ENCODE measurements at regions not wholly inside any gene's neighbourhood (a gene's known extent, or its start where the extent isn't known, plus 50 kb on each side); places are given as distances from the start of the nearest gene placed in this dataset.

GRCh38 chr21:25220169-25220568, 387.1 kb downstream of the MRPL39 start:
- TF ChIP-seq EZH2phosphoT487 (IDR thresholded peaks at IDR 0.05; ENCODE audit: unreplicated experiment) (no peak), ETS1 (IDR thresholded peaks at IDR 0.05) (no peak), POLR2AphosphoS5 (IDR thresholded peaks at IDR 0.05; ENCODE audit: low read depth) (no peak), STAT1 (IDR thresholded peaks at IDR 0.05; ENCODE audit: unreplicated experiment) (no peak), EZH2 (IDR thresholded peaks at IDR 0.05; ENCODE audit: low read depth, unreplicated experiment) (no peak), ZNF114 (CRISPR knock-in tag; IDR thresholded peaks at IDR 0.05) (no peak)
- TF ChIP-seq, protein P1, sequence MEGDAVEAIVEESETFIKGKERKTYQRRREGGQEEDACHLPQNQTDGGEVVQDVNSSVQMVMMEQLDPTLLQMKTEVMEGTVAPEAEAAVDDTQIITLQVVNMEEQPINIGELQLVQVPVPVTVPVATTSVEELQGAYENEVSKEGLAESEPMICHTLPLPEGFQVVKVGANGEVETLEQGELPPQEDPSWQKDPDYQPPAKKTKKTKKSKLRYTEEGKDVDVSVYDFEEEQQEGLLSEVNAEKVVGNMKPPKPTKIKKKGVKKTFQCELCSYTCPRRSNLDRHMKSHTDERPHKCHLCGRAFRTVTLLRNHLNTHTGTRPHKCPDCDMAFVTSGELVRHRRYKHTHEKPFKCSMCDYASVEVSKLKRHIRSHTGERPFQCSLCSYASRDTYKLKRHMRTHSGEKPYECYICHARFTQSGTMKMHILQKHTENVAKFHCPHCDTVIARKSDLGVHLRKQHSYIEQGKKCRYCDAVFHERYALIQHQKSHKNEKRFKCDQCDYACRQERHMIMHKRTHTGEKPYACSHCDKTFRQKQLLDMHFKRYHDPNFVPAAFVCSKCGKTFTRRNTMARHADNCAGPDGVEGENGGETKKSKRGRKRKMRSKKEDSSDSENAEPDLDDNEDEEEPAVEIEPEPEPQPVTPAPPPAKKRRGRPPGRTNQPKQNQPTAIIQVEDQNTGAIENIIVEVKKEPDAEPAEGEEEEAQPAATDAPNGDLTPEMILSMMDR (conservative IDR thresholded peaks at IDR 0.05; ENCODE audit: low read depth in 2 of 2), result no peak
- TF ChIP-seq, protein P2, sequence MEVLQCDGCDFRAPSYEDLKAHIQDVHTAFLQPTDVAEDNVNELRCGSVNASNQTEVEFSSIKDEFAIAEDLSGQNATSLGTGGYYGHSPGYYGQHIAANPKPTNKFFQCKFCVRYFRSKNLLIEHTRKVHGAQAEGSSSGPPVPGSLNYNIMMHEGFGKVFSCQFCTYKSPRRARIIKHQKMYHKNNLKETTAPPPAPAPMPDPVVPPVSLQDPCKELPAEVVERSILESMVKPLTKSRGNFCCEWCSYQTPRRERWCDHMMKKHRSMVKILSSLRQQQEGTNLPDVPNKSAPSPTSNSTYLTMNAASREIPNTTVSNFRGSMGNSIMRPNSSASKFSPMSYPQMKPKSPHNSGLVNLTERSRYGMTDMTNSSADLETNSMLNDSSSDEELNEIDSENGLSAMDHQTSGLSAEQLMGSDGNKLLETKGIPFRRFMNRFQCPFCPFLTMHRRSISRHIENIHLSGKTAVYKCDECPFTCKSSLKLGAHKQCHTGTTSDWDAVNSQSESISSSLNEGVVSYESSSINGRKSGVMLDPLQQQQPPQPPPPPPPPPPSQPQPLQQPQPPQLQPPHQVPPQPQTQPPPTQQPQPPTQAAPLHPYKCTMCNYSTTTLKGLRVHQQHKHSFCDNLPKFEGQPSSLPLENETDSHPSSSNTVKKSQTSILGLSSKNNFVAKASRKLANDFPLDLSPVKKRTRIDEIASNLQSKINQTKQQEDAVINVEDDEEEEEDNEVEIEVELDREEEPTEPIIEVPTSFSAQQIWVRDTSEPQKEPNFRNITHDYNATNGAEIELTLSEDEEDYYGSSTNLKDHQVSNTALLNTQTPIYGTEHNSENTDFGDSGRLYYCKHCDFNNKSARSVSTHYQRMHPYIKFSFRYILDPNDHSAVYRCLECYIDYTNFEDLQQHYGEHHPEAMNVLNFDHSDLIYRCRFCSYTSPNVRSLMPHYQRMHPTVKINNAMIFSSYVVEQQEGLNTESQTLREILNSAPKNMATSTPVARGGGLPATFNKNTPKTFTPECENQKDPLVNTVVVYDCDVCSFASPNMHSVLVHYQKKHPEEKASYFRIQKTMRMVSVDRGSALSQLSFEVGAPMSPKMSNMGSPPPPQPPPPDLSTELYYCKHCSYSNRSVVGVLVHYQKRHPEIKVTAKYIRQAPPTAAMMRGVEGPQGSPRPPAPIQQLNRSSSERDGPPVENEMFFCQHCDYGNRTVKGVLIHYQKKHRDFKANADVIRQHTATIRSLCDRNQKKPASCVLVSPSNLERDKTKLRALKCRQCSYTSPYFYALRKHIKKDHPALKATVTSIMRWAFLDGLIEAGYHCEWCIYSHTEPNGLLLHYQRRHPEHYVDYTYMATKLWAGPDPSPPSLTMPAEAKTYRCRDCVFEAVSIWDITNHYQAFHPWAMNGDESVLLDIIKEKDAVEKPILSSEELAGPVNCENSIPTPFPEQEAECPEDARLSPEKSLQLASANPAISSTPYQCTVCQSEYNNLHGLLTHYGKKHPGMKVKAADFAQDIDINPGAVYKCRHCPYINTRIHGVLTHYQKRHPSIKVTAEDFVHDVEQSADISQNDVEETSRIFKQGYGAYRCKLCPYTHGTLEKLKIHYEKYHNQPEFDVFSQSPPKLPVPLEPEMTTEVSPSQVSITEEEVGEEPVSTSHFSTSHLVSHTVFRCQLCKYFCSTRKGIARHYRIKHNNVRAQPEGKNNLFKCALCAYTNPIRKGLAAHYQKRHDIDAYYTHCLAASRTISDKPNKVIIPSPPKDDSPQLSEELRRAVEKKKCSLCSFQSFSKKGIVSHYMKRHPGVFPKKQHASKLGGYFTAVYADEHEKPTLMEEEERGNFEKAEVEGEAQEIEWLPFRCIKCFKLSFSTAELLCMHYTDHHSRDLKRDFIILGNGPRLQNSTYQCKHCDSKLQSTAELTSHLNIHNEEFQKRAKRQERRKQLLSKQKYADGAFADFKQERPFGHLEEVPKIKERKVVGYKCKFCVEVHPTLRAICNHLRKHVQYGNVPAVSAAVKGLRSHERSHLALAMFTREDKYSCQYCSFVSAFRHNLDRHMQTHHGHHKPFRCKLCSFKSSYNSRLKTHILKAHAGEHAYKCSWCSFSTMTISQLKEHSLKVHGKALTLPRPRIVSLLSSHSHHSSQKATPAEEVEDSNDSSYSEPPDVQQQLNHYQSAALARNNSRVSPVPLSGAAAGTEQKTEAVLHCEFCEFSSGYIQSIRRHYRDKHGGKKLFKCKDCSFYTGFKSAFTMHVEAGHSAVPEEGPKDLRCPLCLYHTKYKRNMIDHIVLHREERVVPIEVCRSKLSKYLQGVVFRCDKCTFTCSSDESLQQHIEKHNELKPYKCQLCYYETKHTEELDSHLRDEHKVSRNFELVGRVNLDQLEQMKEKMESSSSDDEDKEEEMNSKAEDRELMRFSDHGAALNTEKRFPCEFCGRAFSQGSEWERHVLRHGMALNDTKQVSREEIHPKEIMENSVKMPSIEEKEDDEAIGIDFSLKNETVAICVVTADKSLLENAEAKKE (CRISPR knock-in tag; IDR thresholded peaks at IDR 0.05), result no peak
- Histone ChIP-seq H2AFZ (no peak overlapping the region), H4K20me1 (replicated peaks; ENCODE audit: insufficient read depth) (no peaks in the 10 kb centered on the region), H3K27ac (ENCODE audit: low read depth) (no peak overlapping the region), H3K9me2 (ENCODE audit: insufficient read depth) (no peaks in the 10 kb centered on the region), H3K36me3 (ENCODE audit: insufficient read depth) (no peaks in the 10 kb centered on the region), H3K4me2 (no peak overlapping the region), H3K27me3 (ENCODE audit: insufficient read depth) (no peaks in the 10 kb centered on the region), H3K4me1 (ENCODE audit: insufficient read depth) (no peaks in the 10 kb centered on the region), H3F3A (replicated peaks; ENCODE audit: low read depth) (no peaks in the 10 kb centered on the region), H3K79me2 (replicated peaks; ENCODE audit: insufficient read depth) (no peaks in the 10 kb centered on the region), H3K4me3 (no peak overlapping the region)
- H3K4me3 Mint-ChIP-seq, result no peak overlapping the region
- no peak for ATAC-seq
- no peaks in the 10 kb centered on the region for H3K27me3 Mint-ChIP-seq (ENCODE audit: insufficient read depth, low read depth, poor library complexity)
- H3K4me1 Mint-ChIP-seq, result no peaks in the 10 kb centered on the region
- peaks cover 48% of the 10 kb centered on the region for H3K9me3 Mint-ChIP-seq
- no peak overlapping the region for H3K27ac Mint-ChIP-seq
- DNase-seq (ENCODE audit: low spot score), result no peak
- H3K36me3 Mint-ChIP-seq (ENCODE audit: low read depth), result peaks cover 18% of the 10 kb centered on the region; the same call in 2 of the 3 replicates

Measured in GM23338 (cell line).